ENCODE measurements at regions not wholly inside any gene's neighbourhood (a gene's known extent, or its start where the extent isn't known, plus 50 kb on each side); places are given as distances from the start of the nearest gene placed in this dataset.

- TF ChIP-seq CTCF (conservative IDR thresholded peaks at IDR 0.05; ENCODE audit: control insufficient read depth, insufficient read depth, low read depth, low read length), result no peak
- no peak for DNase-seq (ENCODE audit: low read depth)
- no peak overlapping the region for H3K4me3 ChIP-seq (ENCODE audit: control insufficient read depth, low read depth, low read length)
These were observed 167.1 kb upstream of the MYCN start for GRCh38 chr2:15773204-15773603.

GRCh38 chr2:15773846-15774245 lies 166.5 kb upstream of the MYCN start:
- no peak for TF ChIP-seq CTCF (conservative IDR thresholded peaks at IDR 0.05; ENCODE audit: control insufficient read depth, insufficient read depth, low read depth, low read length)
- DNase-seq (ENCODE audit: low read depth), result no peak
- H3K4me3 ChIP-seq (ENCODE audit: control insufficient read depth, low read depth, low read length), result no peak overlapping the region

- H3K4me3 ChIP-seq (ENCODE audit: control insufficient read depth, low read depth, low read length), result no peak overlapping the region
- no peak for TF ChIP-seq CTCF (conservative IDR thresholded peaks at IDR 0.05; ENCODE audit: control insufficient read depth, insufficient read depth, low read depth, low read length)
- DNase-seq (ENCODE audit: low read depth), result no peak
These were observed 164.4 kb upstream of the MYCN start for GRCh38 chr2:15775753-15776628.

- no peak overlapping the region for H3K4me3 ChIP-seq (ENCODE audit: control insufficient read depth, low read depth, low read length)
- no peak for DNase-seq (ENCODE audit: low read depth)
- no peak for TF ChIP-seq CTCF (conservative IDR thresholded peaks at IDR 0.05; ENCODE audit: control insufficient read depth, insufficient read depth, low read depth, low read length)
These were observed 163.8 kb upstream of the MYCN start for GRCh38 chr2:15776629-15776919.

- no peak for DNase-seq (ENCODE audit: low read depth)
- no peak overlapping the region for H3K4me3 ChIP-seq (ENCODE audit: control insufficient read depth, low read depth, low read length)
- no peak for TF ChIP-seq CTCF (conservative IDR thresholded peaks at IDR 0.05; ENCODE audit: control insufficient read depth, insufficient read depth, low read depth, low read length)
These were observed 163.2 kb upstream of the MYCN start for GRCh38 chr2:15776992-15777702.

- no peak for DNase-seq (ENCODE audit: low read depth)
- H3K4me3 ChIP-seq (ENCODE audit: control insufficient read depth, low read depth, low read length), result no peak overlapping the region
- no peak for TF ChIP-seq CTCF (conservative IDR thresholded peaks at IDR 0.05; ENCODE audit: control insufficient read depth, insufficient read depth, low read depth, low read length)
These were observed 162.5 kb upstream of the MYCN start for GRCh38 chr2:15777795-15778371.
